ENCODE measurements at regions not wholly inside any gene's neighbourhood (a gene's known extent, or its start where the extent isn't known, plus 50 kb on each side); places are given as distances from the start of the nearest gene placed in this dataset.

DNA sequence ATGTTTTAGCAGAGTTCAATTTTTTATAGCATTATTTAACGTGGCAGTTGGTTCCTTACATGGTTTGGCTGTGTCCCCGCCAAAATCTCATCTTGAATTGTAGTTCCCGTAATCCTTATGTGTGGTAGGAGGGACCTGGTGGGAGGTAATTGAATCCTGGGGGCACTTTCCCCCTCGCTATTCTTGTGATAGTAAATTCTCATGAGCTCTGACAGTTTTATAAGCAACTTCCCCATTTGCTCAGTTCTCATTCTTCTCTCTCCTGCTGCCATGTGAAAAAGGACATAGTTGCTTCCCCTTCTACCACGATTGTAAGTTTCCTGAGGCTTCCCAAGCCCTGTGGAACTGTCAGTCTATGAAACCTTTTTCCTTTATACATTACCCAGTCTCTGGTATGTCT, 329.5 kb downstream of the GRIA2 start:
- H3K9me3 ChIP-seq (ENCODE audit: insufficient read depth, low read depth, low read length), result no peaks in the 10 kb centered on the region
- no peaks in the 10 kb centered on the region for H3K4me1 ChIP-seq (ENCODE audit: insufficient read depth, low read length, poor library complexity, severe bottlenecking)
- H3K27me3 ChIP-seq (ENCODE audit: insufficient read depth, low read length, poor library complexity, severe bottlenecking), result no peaks in the 10 kb centered on the region
- no peaks in the 10 kb centered on the region for H4K20me1 ChIP-seq (ENCODE audit: insufficient read depth, low read length, poor library complexity, severe bottlenecking)
- no peaks in the 10 kb centered on the region for H3K79me2 ChIP-seq (ENCODE audit: insufficient read depth, low read length)
- H3K36me3 ChIP-seq (ENCODE audit: insufficient read depth, low read length), result no peaks in the 10 kb centered on the region
- H3K9me2 ChIP-seq (replicated peaks; ENCODE audit: low read depth, low read length), result no peaks in the 10 kb centered on the region
- no peak overlapping the region for H3K4me3 ChIP-seq (ENCODE audit: low read length, poor library complexity, severe bottlenecking)
- no peak overlapping the region for H3K9ac ChIP-seq (ENCODE audit: low read depth, low read length, poor library complexity, severe bottlenecking)
- H3K4me2 ChIP-seq (ENCODE audit: low read depth, low read length, poor library complexity, severe bottlenecking), result no peak overlapping the region
- TF ChIP-seq, protein P1, sequence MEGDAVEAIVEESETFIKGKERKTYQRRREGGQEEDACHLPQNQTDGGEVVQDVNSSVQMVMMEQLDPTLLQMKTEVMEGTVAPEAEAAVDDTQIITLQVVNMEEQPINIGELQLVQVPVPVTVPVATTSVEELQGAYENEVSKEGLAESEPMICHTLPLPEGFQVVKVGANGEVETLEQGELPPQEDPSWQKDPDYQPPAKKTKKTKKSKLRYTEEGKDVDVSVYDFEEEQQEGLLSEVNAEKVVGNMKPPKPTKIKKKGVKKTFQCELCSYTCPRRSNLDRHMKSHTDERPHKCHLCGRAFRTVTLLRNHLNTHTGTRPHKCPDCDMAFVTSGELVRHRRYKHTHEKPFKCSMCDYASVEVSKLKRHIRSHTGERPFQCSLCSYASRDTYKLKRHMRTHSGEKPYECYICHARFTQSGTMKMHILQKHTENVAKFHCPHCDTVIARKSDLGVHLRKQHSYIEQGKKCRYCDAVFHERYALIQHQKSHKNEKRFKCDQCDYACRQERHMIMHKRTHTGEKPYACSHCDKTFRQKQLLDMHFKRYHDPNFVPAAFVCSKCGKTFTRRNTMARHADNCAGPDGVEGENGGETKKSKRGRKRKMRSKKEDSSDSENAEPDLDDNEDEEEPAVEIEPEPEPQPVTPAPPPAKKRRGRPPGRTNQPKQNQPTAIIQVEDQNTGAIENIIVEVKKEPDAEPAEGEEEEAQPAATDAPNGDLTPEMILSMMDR (conservative IDR thresholded peaks at IDR 0.05; ENCODE audit: low read length), result no peak
- TF ChIP-seq EZH2phosphoT487 (IDR thresholded peaks at IDR 0.05; ENCODE audit: borderline replicate concordance), result no peak
- no peaks in the 10 kb centered on the region for H3F3A ChIP-seq (ENCODE audit: low read depth)
- no peak overlapping the region for H2AFZ ChIP-seq (ENCODE audit: low read length)

DNA sequence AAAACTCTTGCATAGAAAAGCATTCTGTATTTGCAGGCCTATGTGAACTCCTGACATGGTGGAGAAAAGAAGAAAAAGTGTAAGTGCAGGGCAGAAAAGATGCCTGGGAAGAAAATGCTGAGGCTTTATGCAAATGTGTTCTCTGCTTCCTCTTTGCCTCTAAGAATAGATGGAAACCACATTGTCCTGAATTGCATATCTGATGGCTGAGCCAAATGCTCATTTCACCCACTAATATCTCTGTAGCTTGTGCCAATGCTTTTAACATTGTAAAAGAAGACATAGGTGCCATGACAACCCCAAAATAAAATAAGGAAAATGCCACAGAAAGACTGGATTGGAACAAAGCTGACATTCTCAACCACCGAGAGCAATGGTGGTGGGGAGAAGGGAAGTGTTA, 307.4 kb downstream of the GRIA2 start:
- no peak overlapping the region for H3K4me2 ChIP-seq (ENCODE audit: low read depth, low read length, poor library complexity, severe bottlenecking)
- no peak overlapping the region for H3K9ac ChIP-seq (ENCODE audit: low read depth, low read length, poor library complexity, severe bottlenecking)
- no peak for TF ChIP-seq EZH2phosphoT487 (IDR thresholded peaks at IDR 0.05; ENCODE audit: borderline replicate concordance)
- TF ChIP-seq, protein P1 (conservative IDR thresholded peaks at IDR 0.05; ENCODE audit: low read length), result no peak
- H3K4me3 ChIP-seq (ENCODE audit: low read length, poor library complexity, severe bottlenecking), result no peak overlapping the region
- no peaks in the 10 kb centered on the region for H3K36me3 ChIP-seq (ENCODE audit: insufficient read depth, low read length)
- no peaks in the 10 kb centered on the region for H4K20me1 ChIP-seq (ENCODE audit: insufficient read depth, low read length, poor library complexity, severe bottlenecking)
- no peaks in the 10 kb centered on the region for H3K79me2 ChIP-seq (ENCODE audit: insufficient read depth, low read length)
- no peaks in the 10 kb centered on the region for H3K27me3 ChIP-seq (ENCODE audit: insufficient read depth, low read length, poor library complexity, severe bottlenecking)
- no peaks in the 10 kb centered on the region for H3K9me2 ChIP-seq (replicated peaks; ENCODE audit: low read depth, low read length)
- no peaks in the 10 kb centered on the region for H3F3A ChIP-seq (ENCODE audit: low read depth)
- H3K4me1 ChIP-seq (ENCODE audit: insufficient read depth, low read length, poor library complexity, severe bottlenecking), result no peaks in the 10 kb centered on the region
- peaks cover 8% of the 10 kb centered on the region; the same call in 1 of the 2 replicates for H3K9me3 ChIP-seq (ENCODE audit: insufficient read depth, low read depth, low read length)
- H2AFZ ChIP-seq (ENCODE audit: low read length), result no peak overlapping the region

DNA sequence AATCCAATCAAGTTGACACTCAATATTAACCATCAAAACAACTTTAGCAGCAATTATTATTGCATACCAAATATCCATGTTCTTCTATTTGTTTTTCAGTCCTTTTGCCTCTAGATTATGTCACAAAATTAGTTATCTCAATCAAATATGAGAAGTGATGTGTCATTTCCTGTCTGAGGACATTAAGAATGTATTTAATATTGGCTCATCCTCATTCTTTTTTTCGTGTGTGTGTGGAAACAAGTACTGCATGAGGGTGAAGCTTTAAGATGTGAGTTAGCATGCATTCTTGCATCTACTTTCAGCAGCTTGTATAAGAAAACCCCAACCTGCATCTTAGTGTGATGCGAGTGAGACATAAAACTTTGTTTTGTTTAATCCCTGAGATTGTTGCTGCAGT, 301.4 kb downstream of the GRIA2 start:
- TF ChIP-seq, protein P1 (conservative IDR thresholded peaks at IDR 0.05; ENCODE audit: low read length), result no peak
- TF ChIP-seq EZH2phosphoT487 (IDR thresholded peaks at IDR 0.05; ENCODE audit: borderline replicate concordance), result no peak
- H3K9ac ChIP-seq (ENCODE audit: low read depth, low read length, poor library complexity, severe bottlenecking), result no peak overlapping the region
- no peaks in the 10 kb centered on the region for H4K20me1 ChIP-seq (ENCODE audit: insufficient read depth, low read length, poor library complexity, severe bottlenecking)
- no peaks in the 10 kb centered on the region for H3K27me3 ChIP-seq (ENCODE audit: insufficient read depth, low read length, poor library complexity, severe bottlenecking)
- no peak overlapping the region for H3K4me3 ChIP-seq (ENCODE audit: low read length, poor library complexity, severe bottlenecking)
- H3K4me2 ChIP-seq (ENCODE audit: low read depth, low read length, poor library complexity, severe bottlenecking), result no peak overlapping the region
- 0 out of 2 replicates have a peak, but pooled peaks cover 1% of the 10 kb centered on the region for H3K9me3 ChIP-seq (ENCODE audit: insufficient read depth, low read depth, low read length)
- H3K4me1 ChIP-seq (ENCODE audit: insufficient read depth, low read length, poor library complexity, severe bottlenecking), result no peaks in the 10 kb centered on the region
- no peaks in the 10 kb centered on the region for H3K9me2 ChIP-seq (replicated peaks; ENCODE audit: low read depth, low read length)
- no peaks in the 10 kb centered on the region for H3K79me2 ChIP-seq (ENCODE audit: insufficient read depth, low read length)
- no peaks in the 10 kb centered on the region for H3K36me3 ChIP-seq (ENCODE audit: insufficient read depth, low read length)
- H3F3A ChIP-seq (ENCODE audit: low read depth), result no peaks in the 10 kb centered on the region
- H2AFZ ChIP-seq (ENCODE audit: low read length), result no peak overlapping the region

All from Loucy (cell line).